Germinal center (tissue), 1 donor: ENCODE measurements at regions not wholly inside any gene's neighbourhood (a gene's known extent, or its start where the extent isn't known, plus 50 kb on each side); places are given as distances from the start of the nearest gene placed in this dataset.
"Not testable (repeated sequence)": the region's sequence is repeated elsewhere in the genome, so short reads cannot be mapped to it uniquely, and the experiment has no call there.

Experiments used
- DNase-seq: peaks from one replicate; pipeline ENCODE4 v3.0.0; 2012; ENCODE audit warnings: mixed read lengths, low spot score

- DNase-seq, result not testable (repeated sequence)
These were observed 235.9 kb upstream of the NSMCE3 start for GRCh38 chr15:29505535-29505934.

- no peak for DNase-seq
These were observed 221.3 kb upstream of the NSMCE3 start for GRCh38 chr15:29490747-29491471.

DNA sequence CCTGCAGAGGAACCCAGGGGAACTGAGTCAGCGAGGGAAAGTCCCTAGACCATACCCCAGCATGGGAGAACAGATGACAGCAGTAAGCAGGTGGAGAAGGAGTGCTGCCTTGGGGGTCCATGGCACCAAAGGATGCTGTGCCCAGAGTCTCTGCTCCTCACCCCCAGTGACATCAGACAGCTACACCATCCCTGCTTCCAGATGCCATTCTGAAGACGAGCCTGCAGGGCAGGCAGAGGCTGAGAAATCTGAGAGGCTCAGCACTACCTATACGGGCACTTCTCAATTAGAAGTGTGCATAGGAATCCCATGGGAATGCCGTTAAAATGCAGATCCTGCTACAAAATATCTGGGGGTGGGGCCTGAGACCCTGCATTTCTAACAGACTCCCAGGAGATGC lies 211.3 kb upstream of the NSMCE3 start:
- DNase-seq, result no peak

DNA sequence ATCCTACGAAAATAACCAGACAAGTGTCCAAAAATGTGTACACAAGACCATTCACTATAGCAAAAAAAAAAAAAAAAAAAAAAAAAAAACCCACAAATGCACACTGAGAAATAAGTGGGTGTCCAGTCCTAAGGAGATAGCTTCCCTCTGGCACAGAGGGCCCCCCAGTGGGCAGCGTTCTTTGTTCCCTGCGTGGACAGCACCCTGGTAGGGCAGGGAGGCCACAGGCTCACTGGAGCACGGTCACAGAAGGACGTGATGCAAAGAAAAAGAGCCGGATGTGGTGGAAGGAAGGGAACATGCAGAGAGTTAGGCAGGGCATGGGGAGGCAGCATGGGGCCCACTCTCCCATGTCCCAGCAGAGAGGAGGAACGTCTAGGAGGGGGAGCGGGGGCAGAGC lies 210.7 kb upstream of the NSMCE3 start:
- DNase-seq, result no peak

DNA sequence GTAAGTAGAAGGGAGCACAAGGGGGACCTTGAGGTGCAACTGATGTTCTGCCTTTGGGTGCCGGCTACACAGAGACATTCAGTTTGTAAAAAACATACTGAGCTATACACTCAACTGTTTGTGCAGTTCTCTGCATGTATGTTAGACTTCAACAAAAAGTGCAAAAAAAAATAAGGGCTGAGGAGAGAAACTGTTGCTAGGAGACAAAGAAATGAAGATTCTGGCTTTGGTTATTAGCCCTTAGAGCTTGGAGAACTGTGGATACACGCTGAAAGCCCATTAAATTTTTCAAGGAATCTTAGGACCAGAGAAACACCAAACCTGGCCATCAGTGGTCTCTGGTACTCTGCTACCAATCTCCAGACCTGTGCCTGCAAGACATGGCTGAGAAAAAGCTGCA lies 207.6 kb upstream of the NSMCE3 start:
- DNase-seq, result no peak

DNA sequence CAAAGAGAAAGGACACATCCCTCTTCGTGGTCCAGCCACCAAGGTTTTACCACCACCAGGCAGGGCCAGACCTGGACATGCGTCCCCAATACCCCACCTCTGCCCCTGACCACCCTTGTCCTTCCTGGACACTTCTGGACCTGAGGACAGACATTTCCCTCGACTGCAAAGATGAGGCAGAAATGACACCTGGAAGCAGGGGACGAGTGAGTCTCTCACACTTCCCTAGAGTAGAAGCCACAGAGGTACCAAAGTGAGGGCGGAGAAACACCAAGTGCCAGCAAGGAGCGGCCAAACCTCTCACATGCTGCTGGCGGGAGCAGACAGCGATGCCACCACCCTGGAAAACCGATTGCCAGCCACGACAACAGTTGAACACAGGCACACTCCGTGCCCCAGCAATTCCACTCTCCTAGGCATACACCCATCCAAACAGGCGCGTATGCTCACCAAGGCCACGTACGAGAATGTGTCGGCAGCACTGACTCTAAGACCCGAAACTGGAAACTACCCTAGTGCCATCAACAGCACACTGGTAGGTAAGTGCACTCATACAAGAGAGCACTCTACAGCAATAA lies 207.0 kb upstream of the NSMCE3 start:
- DNase-seq, result no peak

DNA sequence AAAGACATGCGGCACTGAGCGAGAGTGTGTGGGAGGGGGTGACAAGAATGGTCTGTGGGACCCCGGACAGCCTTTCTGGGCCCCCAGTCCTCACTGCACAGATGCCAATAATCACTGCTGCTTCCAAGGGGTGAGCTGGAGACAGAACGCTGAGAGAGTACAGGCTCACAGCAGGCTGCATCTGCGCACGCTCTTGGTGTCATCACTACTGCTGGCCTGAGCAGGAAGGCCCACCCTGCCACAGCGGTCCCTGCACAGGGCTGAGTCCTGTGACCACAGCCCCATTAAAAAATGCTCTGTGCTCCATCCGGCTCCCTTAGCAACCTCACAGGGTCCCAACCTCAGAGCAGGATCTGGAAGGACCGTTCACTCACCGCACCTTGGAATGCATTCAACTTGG lies 205.5 kb upstream of the NSMCE3 start:
- DNase-seq, result no peak

DNA sequence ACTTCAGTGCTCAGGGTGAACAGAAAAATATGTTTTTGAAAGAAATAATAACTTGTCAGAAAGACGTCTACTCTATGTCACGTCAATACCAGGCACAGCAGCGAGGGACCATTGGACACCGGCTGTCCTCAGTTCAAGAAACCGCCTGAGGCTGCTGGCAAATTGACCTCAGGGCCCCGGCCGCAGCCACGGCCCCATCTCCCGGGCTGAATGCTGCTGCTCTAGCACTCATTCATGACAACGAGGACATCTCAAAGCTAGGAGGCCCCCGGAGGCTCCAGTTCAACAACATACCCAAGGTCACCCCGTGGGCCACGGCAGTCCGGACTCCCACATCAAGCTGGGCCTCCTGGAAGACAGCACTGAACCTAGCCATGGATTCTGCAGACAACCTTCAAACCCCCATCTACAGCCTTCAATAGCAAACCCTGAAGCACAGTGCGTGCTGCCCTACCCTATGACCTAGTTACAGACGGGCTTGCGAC lies 204.0 kb upstream of the NSMCE3 start:
- no peak for DNase-seq

- no peak for DNase-seq
These were observed 203.4 kb upstream of the NSMCE3 start for GRCh38 chr15:29472901-29473445.

DNA sequence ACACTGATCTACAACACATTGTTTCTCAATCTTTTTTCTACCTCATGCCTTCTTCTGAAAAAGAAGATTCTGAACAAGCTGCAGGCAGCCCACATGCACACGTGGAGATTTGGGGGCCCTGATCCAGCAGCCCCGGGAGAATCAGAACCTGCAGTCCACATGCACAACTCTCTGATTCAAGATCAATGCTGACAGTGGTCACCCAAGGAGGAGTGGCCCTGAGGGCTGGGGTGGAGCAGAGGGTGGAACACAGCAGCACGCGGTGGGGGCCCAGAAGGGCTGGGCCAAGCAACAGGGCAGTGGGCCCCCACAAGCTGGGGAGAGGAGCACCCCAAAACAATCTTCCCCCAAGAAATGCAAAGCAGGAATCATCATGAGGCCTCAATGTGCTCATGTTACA lies 202.1 kb upstream of the NSMCE3 start:
- no peak for DNase-seq

DNA sequence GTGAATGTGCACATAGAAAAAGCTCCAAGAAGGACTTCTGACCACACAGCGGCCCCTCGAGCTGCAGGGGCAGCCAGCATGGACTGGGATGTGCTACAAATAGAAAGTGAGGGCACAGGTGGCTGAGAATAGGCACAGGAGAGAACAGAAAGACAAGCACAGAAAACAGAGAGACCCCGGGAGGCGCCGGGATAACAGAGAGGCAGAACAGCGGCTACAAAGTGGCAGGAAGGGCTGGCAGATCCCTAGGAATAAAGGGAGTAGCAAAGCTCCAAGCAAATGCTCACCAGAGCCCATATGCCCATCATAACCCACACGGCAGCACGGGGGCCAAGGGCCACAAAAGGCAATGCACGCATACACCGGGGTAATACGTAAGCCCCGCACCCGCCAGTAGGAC lies 201.7 kb upstream of the NSMCE3 start:
- no peak for DNase-seq

DNA sequence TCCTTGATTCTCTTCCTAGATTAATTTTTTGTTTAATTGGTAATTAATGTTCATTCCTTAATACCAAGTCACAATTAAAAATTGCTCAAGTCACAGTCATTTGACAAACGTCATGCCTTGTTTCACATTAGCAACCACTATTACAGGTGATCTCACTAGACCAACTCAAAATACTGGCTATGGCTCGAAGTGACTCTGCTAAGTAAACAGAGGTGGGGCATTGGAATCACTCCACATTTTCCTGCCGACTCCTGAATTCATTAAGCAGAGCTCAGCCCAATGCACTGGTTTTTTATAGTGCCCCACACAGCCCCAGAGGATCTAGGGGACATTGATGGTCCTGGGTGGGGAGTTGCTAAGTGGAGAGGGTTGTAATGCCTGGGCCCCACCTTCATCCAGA lies 201.2 kb upstream of the NSMCE3 start:
- DNase-seq, result no peak

GRCh38 chr15:29470311-29470710 lies 200.7 kb upstream of the NSMCE3 start:
- DNase-seq, result no peak

DNA sequence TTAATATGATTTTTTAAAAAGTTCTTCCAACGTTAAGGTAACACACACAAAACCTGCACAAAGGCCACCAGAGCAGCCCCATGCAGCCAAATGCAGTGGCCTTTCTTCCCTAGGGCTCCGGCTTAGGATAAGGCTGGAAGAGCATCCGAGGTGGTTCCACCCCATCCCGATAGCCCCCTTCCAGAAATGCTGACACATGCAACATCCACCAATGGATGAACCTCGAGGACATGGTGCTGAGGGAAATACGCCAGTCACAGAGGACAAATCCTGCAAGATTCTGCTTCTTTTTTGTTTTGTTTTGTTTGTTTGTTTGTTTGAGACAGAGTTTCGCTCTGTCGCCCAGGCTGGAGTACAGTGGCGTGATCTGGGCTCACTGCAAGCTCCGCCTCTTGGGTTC lies 199.3 kb upstream of the NSMCE3 start:
- no peak for DNase-seq

- DNase-seq, result no peak
These were observed 197.5 kb upstream of the NSMCE3 start for GRCh38 chr15:29467091-29467490.

GRCh38 chr15:29466292-29466691 lies 196.7 kb upstream of the NSMCE3 start:
- DNase-seq, result no peak

DNA sequence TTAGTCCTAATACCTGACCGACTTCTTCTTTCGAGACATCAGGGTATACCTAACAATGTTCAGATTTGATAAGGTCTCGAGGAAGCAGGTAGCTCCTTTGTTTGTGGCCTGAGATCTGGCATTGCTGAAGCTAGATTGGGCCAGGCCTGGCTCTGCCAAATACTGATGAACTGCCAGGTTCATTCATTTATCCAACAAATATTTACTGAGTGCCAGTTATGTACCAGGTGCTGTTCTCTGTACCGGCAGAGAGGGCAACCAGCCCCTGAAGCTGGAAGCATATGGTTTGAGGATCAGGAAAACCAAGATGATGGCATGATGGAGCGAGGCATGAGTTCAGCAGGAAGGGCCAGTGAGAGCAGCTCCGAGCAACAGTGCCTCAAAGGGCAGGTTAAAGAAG lies 196.2 kb upstream of the NSMCE3 start:
- DNase-seq, result no peak

GRCh38 chr15:29465196-29465595 lies 195.6 kb upstream of the NSMCE3 start:
- DNase-seq, result no peak

DNA sequence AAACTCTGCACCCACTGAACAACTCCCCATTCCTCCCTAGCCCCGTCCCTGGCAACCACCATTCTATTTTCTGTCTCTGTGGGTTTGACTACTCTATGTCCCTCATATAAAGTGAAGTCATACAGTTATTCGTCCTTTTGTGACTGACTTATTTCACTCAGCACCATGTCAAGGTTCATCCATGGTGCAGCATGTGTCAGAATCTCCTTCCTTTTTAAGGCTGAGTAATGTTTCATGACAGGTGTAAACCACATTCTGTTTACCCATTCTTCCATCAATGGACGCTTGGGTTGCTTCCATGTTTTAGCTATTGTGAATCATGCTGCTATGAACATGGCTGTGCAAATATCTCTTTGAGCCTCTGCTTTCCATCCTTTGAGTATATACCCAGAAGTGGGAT lies 192.3 kb upstream of the NSMCE3 start:
- DNase-seq, result no peak

- no peak for DNase-seq
These were observed 188.7 kb upstream of the NSMCE3 start for GRCh38 chr15:29458361-29458760.

GRCh38 chr15:29457729-29458128 lies 188.1 kb upstream of the NSMCE3 start:
- no peak for DNase-seq

DNA sequence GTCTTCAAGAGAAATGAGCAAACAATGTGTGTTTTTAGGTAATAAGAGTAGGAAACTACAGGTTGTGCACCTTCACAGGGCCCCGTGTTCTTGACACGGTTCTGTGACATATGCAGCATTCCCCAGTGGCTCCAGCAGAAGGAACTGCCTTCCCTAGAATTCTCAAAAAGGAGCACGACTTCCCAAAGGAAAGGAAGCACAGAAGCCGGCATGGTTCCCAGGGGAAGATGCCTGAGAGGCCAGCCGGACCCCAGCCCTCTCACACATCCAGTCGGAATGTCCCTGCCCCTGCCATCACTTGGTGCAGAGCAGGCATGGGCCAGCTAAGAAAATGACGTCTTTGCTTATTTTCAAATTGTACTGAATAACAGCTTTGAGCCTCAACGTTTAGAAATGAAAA lies 187.3 kb upstream of the NSMCE3 start:
- DNase-seq, result no peak

DNA sequence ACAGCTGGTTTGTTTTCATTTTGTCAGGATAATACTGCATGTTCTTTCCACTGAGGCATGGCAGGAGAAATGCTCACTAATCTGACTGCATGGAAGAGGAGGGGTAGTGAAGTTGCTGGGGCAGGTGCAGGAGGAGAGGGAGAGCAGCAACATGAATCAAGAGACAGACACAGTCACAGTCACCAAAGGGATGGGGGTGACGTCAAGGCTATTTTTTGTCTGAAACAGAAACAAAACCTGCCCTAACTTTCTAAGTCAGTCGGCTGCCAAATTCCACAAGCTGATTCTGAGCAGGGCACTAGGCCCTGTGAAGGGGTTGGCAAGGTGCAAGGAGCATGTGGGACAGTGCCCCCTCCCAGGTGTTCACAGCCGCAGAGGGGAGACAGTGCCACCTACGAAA lies 186.6 kb upstream of the NSMCE3 start:
- DNase-seq, result no peak

DNA sequence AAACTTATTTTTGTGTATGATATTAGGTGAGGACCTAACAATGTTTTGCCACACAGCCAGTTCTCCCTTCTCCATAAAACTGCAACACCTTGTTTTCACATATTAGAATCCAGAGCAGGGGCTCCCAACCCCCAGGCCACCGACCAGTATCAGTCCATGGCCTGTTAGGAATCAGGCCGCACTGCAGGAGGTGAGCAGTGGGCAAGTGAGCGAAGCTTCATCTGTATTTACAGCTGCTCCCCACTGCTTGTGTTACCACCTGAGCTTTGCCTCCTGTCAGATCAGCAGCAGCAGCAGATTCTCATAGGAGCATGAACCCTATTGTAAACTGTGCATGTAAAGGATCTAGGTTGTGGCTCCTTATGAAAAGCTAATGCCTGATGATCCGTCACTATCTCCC lies 185.9 kb upstream of the NSMCE3 start:
- no peak for DNase-seq
